A673 (cell line): ENCODE measurements at regions not wholly inside any gene's neighbourhood (a gene's known extent, or its start where the extent isn't known, plus 50 kb on each side); places are given as distances from the start of the nearest gene placed in this dataset.

Experiments
- EZH2 ChIP-seq: fragments of 200-600 bp; sonication (generic); IDR thresholded peaks from 2 replicates; pipeline ENCODE4 v1.6.1; 2017; ENCODE audit warnings: borderline replicate concordance, low read depth, mild to moderate bottlenecking, mixed read lengths, antibody characterized with exemption, low read length; ENCODE audit not compliant: poor library complexity, severe bottlenecking
- TF ChIP-seq, protein P1 (sequence below): fragments of 300-800, 200-600 bp; sonication (generic); conservative IDR thresholded peaks from 2 replicates; pipeline ENCODE4 v1.5.1; 2017; ENCODE audit warnings: low read depth, mild to moderate bottlenecking, antibody characterized with exemption, low read length, moderate library complexity, mixed read lengths

DNA sequence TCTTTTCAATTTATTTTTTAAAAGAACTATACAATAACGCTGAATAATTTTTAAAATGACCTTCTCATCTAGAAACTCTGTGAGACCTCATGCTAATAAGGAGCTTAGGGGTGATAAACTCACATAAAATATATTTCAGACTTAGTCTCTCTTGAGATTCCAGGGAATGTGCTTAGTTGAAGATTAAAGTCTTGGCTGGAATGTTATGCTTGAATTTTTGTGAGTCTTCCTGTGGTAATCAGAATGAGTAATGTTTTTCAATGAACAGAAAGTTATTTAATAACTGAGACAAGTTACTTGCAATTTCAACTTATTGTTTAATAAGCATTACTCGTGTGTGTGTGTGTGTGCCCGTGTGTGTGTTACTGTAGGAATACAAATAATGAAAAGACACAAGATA, 379.9 kb upstream of the EPHA7 start:
- TF ChIP-seq, protein P1, sequence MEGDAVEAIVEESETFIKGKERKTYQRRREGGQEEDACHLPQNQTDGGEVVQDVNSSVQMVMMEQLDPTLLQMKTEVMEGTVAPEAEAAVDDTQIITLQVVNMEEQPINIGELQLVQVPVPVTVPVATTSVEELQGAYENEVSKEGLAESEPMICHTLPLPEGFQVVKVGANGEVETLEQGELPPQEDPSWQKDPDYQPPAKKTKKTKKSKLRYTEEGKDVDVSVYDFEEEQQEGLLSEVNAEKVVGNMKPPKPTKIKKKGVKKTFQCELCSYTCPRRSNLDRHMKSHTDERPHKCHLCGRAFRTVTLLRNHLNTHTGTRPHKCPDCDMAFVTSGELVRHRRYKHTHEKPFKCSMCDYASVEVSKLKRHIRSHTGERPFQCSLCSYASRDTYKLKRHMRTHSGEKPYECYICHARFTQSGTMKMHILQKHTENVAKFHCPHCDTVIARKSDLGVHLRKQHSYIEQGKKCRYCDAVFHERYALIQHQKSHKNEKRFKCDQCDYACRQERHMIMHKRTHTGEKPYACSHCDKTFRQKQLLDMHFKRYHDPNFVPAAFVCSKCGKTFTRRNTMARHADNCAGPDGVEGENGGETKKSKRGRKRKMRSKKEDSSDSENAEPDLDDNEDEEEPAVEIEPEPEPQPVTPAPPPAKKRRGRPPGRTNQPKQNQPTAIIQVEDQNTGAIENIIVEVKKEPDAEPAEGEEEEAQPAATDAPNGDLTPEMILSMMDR: no peak
- TF ChIP-seq EZH2: no peak
